HepG2 (cell line): ENCODE measurements at regions not wholly inside any gene's neighbourhood (a gene's known extent, or its start where the extent isn't known, plus 50 kb on each side); places are given as distances from the start of the nearest gene placed in this dataset.

ENCODE experiments used
- ATAC-seq: fragments of 200-7000 bp; cut with Tn5 transposase; 3 replicates; pipeline ENCODE4 v1.9.1; 2020; ENCODE audit warnings: mild to moderate bottlenecking, moderate library complexity
- BruUV-seq: library from RNA; stranded (reverse); fragments of 400-500 nt; replicated peaks from 2 replicates; lab custom pipeline; 2021; lab: Mats Ljungman, UMichigan
- CTCF ChIA-PET: fragments of 300-600 bp; formaldehyde crosslinking; extraction: SDS; loops from one replicate; lab custom pipeline; 2021; ENCODE audit warnings: low total read pairs, inconsistent platforms, low intra/inter-chr PET ratio; lab: Yijun Ruan, JAX
- POLR2A ChIA-PET: fragments of 350-600 bp; sonication (Branson Sonifier 250); formaldehyde crosslinking; loops from one replicate; lab custom pipeline; 2020; ENCODE audit warnings: antibody characterized with exemption, inconsistent platforms; lab: Yijun Ruan, JAX
- DNase-seq: peaks from one replicate; pipeline ENCODE4 v3.0.0-alpha.2; 2015; ENCODE audit warnings: low spot score
- FAIRE-seq: peaks from 3 replicates; lab custom pipeline; 2011; peaks lifted over from hg19 to GRCh38; lab: Jason Lieb, UNC
- H2AFZ ChIP-seq: one replicate; pipeline ENCODE4 v1.6.1; 2011; ENCODE audit warnings: low read length, inconsistent platforms
- H3K27ac ChIP-seq: fragments of 300-600 bp; 3 replicates; pipeline ENCODE4 v1.8.0; 2011; ENCODE audit warnings: mixed run types, mild to moderate bottlenecking, mixed read lengths, low read length, inconsistent platforms; ENCODE audit not compliant: insufficient read depth; ENCODE audit errors: extremely low read length
- H3K27me3 ChIP-seq, 2 experiments: fragments of 200-600 bp in 1 of 2; 2 replicates in 1 of 2; 3 replicates in 1 of 2; pipeline versions ENCODE4 v1.6.0 to v1.8.0; 2011; ENCODE audit warnings: low read length in 2 of 2, mild to moderate bottlenecking in 2 of 2, moderate library complexity in 2 of 2, inconsistent platforms in 1 of 2; ENCODE audit not compliant: insufficient read depth in 2 of 2, control insufficient read depth in 1 of 2
- H3K36me3 ChIP-seq, 2 experiments: fragments of 200-600 bp in 1 of 2; replicated peaks in 1 of 2; 2 replicates in 1 of 2; 3 replicates in 1 of 2; pipeline versions ENCODE4 v1.5.1 to v1.8.0; 2011; ENCODE audit warnings: low read length in 2 of 2, inconsistent platforms in 1 of 2; ENCODE audit not compliant: insufficient read depth in 2 of 2, control insufficient read depth in 1 of 2
- H3K4me1 ChIP-seq: 2 replicates; pipeline ENCODE4 v1.5.1; 2012; ENCODE audit warnings: low read length, inconsistent platforms; ENCODE audit not compliant: insufficient read depth
- H3K4me2 ChIP-seq: 2 replicates; pipeline ENCODE4 v1.6.0; 2011; ENCODE audit warnings: low read depth, low read length, inconsistent platforms
- H3K4me3 ChIP-seq, 3 experiments: fragments of 200-600 bp in 1 of 3; sonication (generic), shearing (Covaris generic) in 1 of 3; replicated peaks in 1 of 3; 2 replicates each; pipeline ENCODE4 v1.5.1; 2011 to 2016; ENCODE audit warnings: low read length in 3 of 3, inconsistent platforms in 2 of 3, low read depth in 2 of 3, mild to moderate bottlenecking in 2 of 3, control low read depth in 1 of 3, mixed read lengths in 1 of 3; ENCODE audit not compliant: insufficient read depth in 1 of 3
- H3K79me2 ChIP-seq: one replicate; pipeline ENCODE4 v1.6.1; 2011; ENCODE audit warnings: low read length, inconsistent platforms; ENCODE audit not compliant: insufficient read depth
- H3K9ac ChIP-seq: 2 replicates; pipeline ENCODE4 v1.6.0; 2011; ENCODE audit warnings: mild to moderate bottlenecking, low read depth, low read length, inconsistent platforms; ENCODE audit not compliant: insufficient read depth
- H3K9me3 ChIP-seq: 2 replicates; pipeline ENCODE4 v1.5.1; 2012; ENCODE audit warnings: mild to moderate bottlenecking, low read length
- H4K20me1 ChIP-seq: 2 replicates; pipeline ENCODE4 v1.6.0; 2011; ENCODE audit warnings: inconsistent platforms, mild to moderate bottlenecking, low read length, moderate library complexity; ENCODE audit not compliant: insufficient read depth
- CBX5 ChIP-seq: sonication (generic); formaldehyde crosslinking; IDR thresholded peaks from 2 replicates; pipeline ENCODE4 v1.4.0; 2020; ENCODE audit warnings: missing genetic modification reagents, borderline replicate concordance
- CERS6 ChIP-seq: sonication (generic); formaldehyde crosslinking; IDR thresholded peaks from 2 replicates; pipeline ENCODE4 v1.5.0; 2020; ENCODE audit warnings: missing genetic modification reagents
- ETV6 ChIP-seq: sonication (generic); formaldehyde crosslinking; conservative IDR thresholded peaks from 2 replicates; pipeline ENCODE4 v1.4.0; 2020; ENCODE audit warnings: missing genetic modification reagents
- IRF1 ChIP-seq: sonication (generic); formaldehyde crosslinking; IDR thresholded peaks from 2 replicates; pipeline ENCODE4 v1.4.0; 2020; ENCODE audit warnings: low read depth, mild to moderate bottlenecking, missing genetic modification reagents
- PRDM4 ChIP-seq: sonication (generic); formaldehyde crosslinking; IDR thresholded peaks from 2 replicates; pipeline ENCODE4 v1.9.0; 2021; ENCODE audit warnings: missing genetic modification reagents, borderline replicate concordance
- WGBS: methylation state at CpG from one replicate; pipeline ENCODE4 v1.1.6; 2017; ENCODE audit warnings: low lambda C conversion rate; 5-methylcytosine and 5-hydroxymethylcytosine counted together
- in situ Hi-C: cut with HindIII; loops from 2 replicates; pipeline ENCODE4 v1.10.0; 2017; ENCODE audit warnings: low pct_unique_long_range_greater_than_20kb; ENCODE audit not compliant: extremely low pct_ligation_motif_present
- intact Hi-C: fragments of 100-400 bp; cut with micrococcal nuclease; formaldehyde crosslinking; loops from one replicate; pipeline ENCODE4 v1.10.0; 2022; ENCODE audit not compliant: unreplicated experiment

GRCh38 chr4:123777373-123777772 lies 380.8 kb downstream of the SPRY1 start:
- DNase-seq (no peak), FAIRE-seq (no peak), ATAC-seq (no peak)
- Histone ChIP-seq H3K4me1 (no peaks in the 10 kb centered on the region), H4K20me1 (no peaks in the 10 kb centered on the region), H3K79me2 (no peaks in the 10 kb centered on the region), H2AFZ (no peak overlapping the region), H3K9me3 (no peaks in the 10 kb centered on the region), H3K4me2 (no peak overlapping the region), H3K27ac (no peak overlapping the region), H3K27me3 (no peaks in the 10 kb centered on the region), H3K36me3 (no peaks in the 10 kb centered on the region), H3K4me3 (no peak overlapping the region), H3K9ac (no peak overlapping the region)
- CTCF ChIA-PET, result no interaction called here
- no TSS peak for BruUV-seq
- intact Hi-C loops (loop anchor here (10.0 kb wide), 1 partner anchor 673 kb away; no protein-coding TSS in a partner anchor), in situ Hi-C loops (no loop called here)
- 82% methylated on average over 1 of the region's 1 CpG for WGBS
- POLR2A ChIA-PET, result no interaction called here
- TF ChIP-seq ETV6 (CRISPR knock-in tag), result no peak
- TF ChIP-seq CERS6 (CRISPR knock-in tag), result no peak
- no peak for TF ChIP-seq PRDM4
- no peak for TF ChIP-seq CBX5 (CRISPR knock-in tag)
- TF ChIP-seq IRF1, result no peak
